PC-9 (cell line): ENCODE measurements at regions not wholly inside any gene's neighbourhood (a gene's known extent, or its start where the extent isn't known, plus 50 kb on each side); places are given as distances from the start of the nearest gene placed in this dataset.

Experiments
- BruUV-seq: library from RNA; stranded (reverse); fragments of 400-500 nt; replicated peaks from 2 replicates; lab custom pipeline; 2021; lab: Mats Ljungman, UMichigan
- CTCF ChIA-PET: fragments of 300-600 bp; sonication (Branson Sonifier 250); formaldehyde crosslinking; loops from one replicate; lab custom pipeline; 2022; ENCODE audit warnings: antibody characterized with exemption; lab: Charles Lee
- POLR2A ChIA-PET: fragments of 300-600 bp; sonication (Branson Sonifier 250); formaldehyde crosslinking; loops from one replicate; lab custom pipeline; 2022; ENCODE audit warnings: antibody characterized with exemption; ENCODE audit not compliant: unreplicated experiment; lab: Charles Lee
- DNase-seq, 2 experiments: peaks; one replicate each; pipeline versions ENCODE4 v3.0.0 to v3.0.0-alpha.2; 2015 to 2022; ENCODE audit warnings: mixed read lengths in 1 of 2
- H2AFZ ChIP-seq: fragments of 200-600 bp; sonication (generic); 2 replicates; pipeline ENCODE4 v1.8.1; 2017; ENCODE audit warnings: antibody characterized with exemption
- H3F3A ChIP-seq: fragments of 200-600 bp; sonication (generic); 2 replicates; pipeline ENCODE4 v1.8.1; 2017; ENCODE audit warnings: antibody characterized with exemption, mild to moderate bottlenecking, low read depth; ENCODE audit not compliant: insufficient read depth
- H3K27ac ChIP-seq: fragments of 200-600 bp; sonication (generic); 2 replicates; pipeline ENCODE4 v1.6.1; 2016; ENCODE audit warnings: mixed run types
- H3K27me3 ChIP-seq: fragments of 200-600 bp; sonication (generic); 2 replicates; pipeline ENCODE4 v1.6.1; 2016; ENCODE audit warnings: low read depth, mixed run types; ENCODE audit not compliant: insufficient read depth
- H3K36me3 ChIP-seq: fragments of 200-600 bp; sonication (generic); 2 replicates; pipeline ENCODE4 v1.6.1; 2016; ENCODE audit warnings: low read depth, mixed run types
- H3K4me1 ChIP-seq: fragments of 200-600 bp; sonication (generic); replicated peaks from 2 replicates; pipeline ENCODE4 v1.6.1; 2016; ENCODE audit warnings: mixed run types; ENCODE audit not compliant: insufficient read depth
- H3K4me2 ChIP-seq: fragments of 200-600 bp; sonication (generic); 2 replicates; pipeline ENCODE4 v1.6.1; 2017; ENCODE audit warnings: mixed run types
- H3K4me3 ChIP-seq: fragments of 200-600 bp; sonication (generic); 2 replicates; pipeline ENCODE4 v1.6.1; 2016; ENCODE audit warnings: mixed run types
- H3K79me2 ChIP-seq: fragments of 200-600 bp; sonication (generic); 2 replicates; pipeline ENCODE4 v1.6.1; 2017; ENCODE audit warnings: low read depth, mixed run types
- H3K9me2 ChIP-seq: fragments of 200-600 bp; sonication (generic); 2 replicates; pipeline ENCODE4 v1.8.1; 2017; ENCODE audit warnings: mild to moderate bottlenecking; ENCODE audit not compliant: insufficient read depth
- H3K9me3 ChIP-seq: fragments of 200-600 bp; sonication (generic); 2 replicates; pipeline ENCODE4 v1.8.1; 2016; ENCODE audit warnings: low read depth; ENCODE audit not compliant: insufficient read depth
- H4K20me1 ChIP-seq: fragments of 200-600 bp; sonication (generic); 2 replicates; pipeline ENCODE4 v1.8.1; 2017; ENCODE audit not compliant: insufficient read depth
- CTCF ChIP-seq: fragments of 200-600 bp; sonication (generic); conservative IDR thresholded peaks from 2 replicates; pipeline ENCODE4 v1.6.1; 2017; ENCODE audit warnings: mixed run types, antibody characterized with exemption, mild to moderate bottlenecking, moderate library complexity
- EZH2 ChIP-seq: fragments of 200-600 bp; sonication (generic); IDR thresholded peaks from 2 replicates; pipeline ENCODE4 v1.8.0; 2017; ENCODE audit warnings: antibody characterized with exemption, low read depth
- intact Hi-C: fragments of 100-400 bp; cut with micrococcal nuclease; formaldehyde crosslinking; loops from one replicate; pipeline ENCODE4 v1.10.0; 2022; ENCODE audit not compliant: unreplicated experiment

- TF ChIP-seq EZH2: no peak
- TF ChIP-seq CTCF: no peak
- H3K27me3 ChIP-seq: no peaks in the 10 kb centered on the region
- no peak overlapping the region for H3K27ac ChIP-seq
Observed at GRCh38 chr20:57774951-57775350, 65.1 kb upstream of the PMEPA1 start.

GRCh38 chr20:57774111-57774880, 64.5 kb upstream of the PMEPA1 start:
- BruUV-seq: no TSS peak
- intact Hi-C loops: no loop called here
- ChIA-PET POLR2A (no interaction called here), CTCF (no interaction called here)
- no peaks in the 10 kb centered on the region for H4K20me1 ChIP-seq
- H3K79me2 ChIP-seq: no peaks in the 10 kb centered on the region
- H3K9me3 ChIP-seq: no peaks in the 10 kb centered on the region
- no peaks in the 10 kb centered on the region for H3K36me3 ChIP-seq
- peaks cover 5% of the 10 kb centered on the region; the same call in 1 of the 2 replicates for H3F3A ChIP-seq
- DNase-seq: no peak
- no peak for TF ChIP-seq CTCF
- no peak for TF ChIP-seq EZH2
- H3K27me3 ChIP-seq: no peaks in the 10 kb centered on the region
- no peak overlapping the region for H3K27ac ChIP-seq
- no peak overlapping the region for H3K4me3 ChIP-seq
- H3K9me2 ChIP-seq: no peaks in the 10 kb centered on the region
- H3K4me2 ChIP-seq: no peak overlapping the region
- H3K4me1 ChIP-seq: peaks cover 33% of the 10 kb centered on the region
- no peak overlapping the region for H2AFZ ChIP-seq

More at GRCh38 chr20:57774951-57775350, 65.1 kb upstream of the PMEPA1 start:
- no peak overlapping the region for H3K4me3 ChIP-seq
- BruUV-seq: no TSS peak
- CTCF ChIA-PET: no interaction called here
- no peaks in the 10 kb centered on the region for H3K79me2 ChIP-seq
- H3F3A ChIP-seq: peaks cover 5% of the 10 kb centered on the region; the same call in 1 of the 2 replicates
- peaks cover 39% of the 10 kb centered on the region for H3K4me1 ChIP-seq
- no peaks in the 10 kb centered on the region for H3K36me3 ChIP-seq
- no peak for DNase-seq
- no peak overlapping the region for H2AFZ ChIP-seq
- no peaks in the 10 kb centered on the region for H3K9me3 ChIP-seq
- no peaks in the 10 kb centered on the region for H3K9me2 ChIP-seq
- intact Hi-C loops: no loop called here
- POLR2A ChIA-PET: no interaction called here
- H3K4me2 ChIP-seq: no peak overlapping the region
- no peaks in the 10 kb centered on the region for H4K20me1 ChIP-seq

GRCh38 chr20:57773059-57773815, 63.4 kb upstream of the PMEPA1 start:
- no peaks in the 10 kb centered on the region for H3K36me3 ChIP-seq
- no peaks in the 10 kb centered on the region for H3K27me3 ChIP-seq
- no peaks in the 10 kb centered on the region for H3K9me3 ChIP-seq
- H3K4me3 ChIP-seq: no peak overlapping the region
- BruUV-seq: no TSS peak
- intact Hi-C loops: loop anchor here (2.0 kb wide), 2 partner anchors 38 to 54 kb away; no protein-coding TSS in a partner anchor
- no peak for DNase-seq
- no peaks in the 10 kb centered on the region for H4K20me1 ChIP-seq
- no peaks in the 10 kb centered on the region for H3K79me2 ChIP-seq
- POLR2A ChIA-PET: interaction anchor here (0.6 kb wide), 2 partner anchors 12 to 63 kb away, joined by 3 read pairs; no protein-coding TSS in a partner anchor
- no peak overlapping the region for H3K27ac ChIP-seq
- TF ChIP-seq EZH2 (no peak), CTCF (no peak)
- peaks cover 26% of the 10 kb centered on the region for H3K4me1 ChIP-seq
- H2AFZ ChIP-seq: no peak overlapping the region
- peak overlapping the region; percentile 39 for H3K4me2 ChIP-seq
- CTCF ChIA-PET: no interaction called here
- peaks cover 5% of the 10 kb centered on the region; the same call in 1 of the 2 replicates for H3F3A ChIP-seq
- H3K9me2 ChIP-seq: no peaks in the 10 kb centered on the region
